ENCODE measurements at regions not wholly inside any gene's neighbourhood (a gene's known extent, or its start where the extent isn't known, plus 50 kb on each side); places are given as distances from the start of the nearest gene placed in this dataset.

- H4K8ac ChIP-seq (ENCODE audit: low read length), result no peak overlapping the region
- H3K9me3 ChIP-seq (ENCODE audit: control insufficient read depth, low read length), result peaks cover 18% of the 10 kb centered on the region
- no peak overlapping the region for H2BK5ac ChIP-seq (ENCODE audit: low read depth, low read length, poor library complexity, severe bottlenecking)
- H3K23ac ChIP-seq (ENCODE audit: low read length in 2 of 2), result no peak overlapping the region
- no peak for DNase-seq
- H3K9ac ChIP-seq (ENCODE audit: low read length), result no peak overlapping the region
- H3K14ac ChIP-seq (ENCODE audit: low read length in 2 of 2), result no peak overlapping the region
- H3K36me3 ChIP-seq (ENCODE audit: control insufficient read depth in 1 of 2, insufficient read depth in 2 of 2, low read depth in 1 of 2, low read length in 2 of 2), result no peaks in the 10 kb centered on the region
- H3K18ac ChIP-seq (ENCODE audit: low read depth in 1 of 2, low read length in 2 of 2), result no peak overlapping the region
- no peaks in the 10 kb centered on the region for H3K79me1 ChIP-seq (replicated peaks; ENCODE audit: low read length, poor library complexity, severe bottlenecking)
- no peak overlapping the region for H2BK15ac ChIP-seq (ENCODE audit: low read depth, poor library complexity, severe bottlenecking)
- H4K91ac ChIP-seq (ENCODE audit: low read length), result no peak overlapping the region
- H2AK5ac ChIP-seq (ENCODE audit: low read length, severe bottlenecking), result no peak overlapping the region
- no peak overlapping the region for H3K4ac ChIP-seq (ENCODE audit: low read depth in 1 of 2, low read length in 2 of 2)
- H2AFZ ChIP-seq (ENCODE audit: low read depth, low read length), result no peak overlapping the region
- H3K4me3 ChIP-seq (ENCODE audit: insufficient read depth in 1 of 2, low read depth in 1 of 2, low read length in 2 of 2), result no peak overlapping the region
- H2BK12ac ChIP-seq (ENCODE audit: low read length in 2 of 2), result no peak overlapping the region
- no CpG with 5 or more reads among the region's 2 CpGs for WGBS
- H3K27me3 ChIP-seq (ENCODE audit: control insufficient read depth in 1 of 2, insufficient read depth in 1 of 2, low read length in 2 of 2), result no peaks in the 10 kb centered on the region
- H2BK120ac ChIP-seq (ENCODE audit: low read depth, low read length), result no peak overlapping the region
- no peaks in the 10 kb centered on the region for H3K4me1 ChIP-seq (ENCODE audit: control insufficient read depth, insufficient read depth, low read depth, low read length)
- H3K27ac ChIP-seq (ENCODE audit: low read length, poor library complexity, severe bottlenecking), result no peak overlapping the region
- no peak overlapping the region for H3K4me2 ChIP-seq (ENCODE audit: low read length, poor library complexity, severe bottlenecking)
These were observed 326.4 kb downstream of the MEI4 start for GRCh38 chr6:77979204-77979603.

GRCh38 chr6:77986380-77987034, 333.7 kb downstream of the MEI4 start:
- H3K4ac ChIP-seq (ENCODE audit: low read depth in 1 of 2, low read length in 2 of 2), result no peak overlapping the region
- H3K23ac ChIP-seq (ENCODE audit: low read length in 2 of 2), result no peak overlapping the region
- H2BK12ac ChIP-seq (ENCODE audit: low read length in 2 of 2), result no peak overlapping the region
- no peak for DNase-seq
- WGBS, result 40% methylated on average over 1 of the region's 2 CpGs
- H3K4me2 ChIP-seq (ENCODE audit: low read length, poor library complexity, severe bottlenecking), result no peak overlapping the region
- no peaks in the 10 kb centered on the region for H3K4me1 ChIP-seq (ENCODE audit: control insufficient read depth, insufficient read depth, low read depth, low read length)
- H2AFZ ChIP-seq (ENCODE audit: low read depth, low read length), result no peak overlapping the region
- H3K9ac ChIP-seq (ENCODE audit: low read length), result no peak overlapping the region
- H3K18ac ChIP-seq (ENCODE audit: low read depth in 1 of 2, low read length in 2 of 2), result no peak overlapping the region
- no peak overlapping the region for H3K27ac ChIP-seq (ENCODE audit: low read length, poor library complexity, severe bottlenecking)
- H2BK15ac ChIP-seq (ENCODE audit: low read depth, poor library complexity, severe bottlenecking), result no peak overlapping the region
- H3K4me3 ChIP-seq (ENCODE audit: insufficient read depth in 1 of 2, low read depth in 1 of 2, low read length in 2 of 2), result no peak overlapping the region
- no peak overlapping the region for H4K91ac ChIP-seq (ENCODE audit: low read length)
- no peak overlapping the region for H2BK120ac ChIP-seq (ENCODE audit: low read depth, low read length)
- H3K27me3 ChIP-seq (ENCODE audit: control insufficient read depth in 1 of 2, insufficient read depth in 1 of 2, low read length in 2 of 2), result no peaks in the 10 kb centered on the region
- no peak overlapping the region for H3K14ac ChIP-seq (ENCODE audit: low read length in 2 of 2)
- no peak overlapping the region for H2AK5ac ChIP-seq (ENCODE audit: low read length, severe bottlenecking)
- H4K8ac ChIP-seq (ENCODE audit: low read length), result no peak overlapping the region
- H3K36me3 ChIP-seq (ENCODE audit: control insufficient read depth in 1 of 2, insufficient read depth in 2 of 2, low read depth in 1 of 2, low read length in 2 of 2), result no peaks in the 10 kb centered on the region
- peaks cover 33% of the 10 kb centered on the region for H3K9me3 ChIP-seq (ENCODE audit: control insufficient read depth, low read length)
- H2BK5ac ChIP-seq (ENCODE audit: low read depth, low read length, poor library complexity, severe bottlenecking), result no peak overlapping the region
- no peaks in the 10 kb centered on the region for H3K79me1 ChIP-seq (replicated peaks; ENCODE audit: low read length, poor library complexity, severe bottlenecking)

DNA sequence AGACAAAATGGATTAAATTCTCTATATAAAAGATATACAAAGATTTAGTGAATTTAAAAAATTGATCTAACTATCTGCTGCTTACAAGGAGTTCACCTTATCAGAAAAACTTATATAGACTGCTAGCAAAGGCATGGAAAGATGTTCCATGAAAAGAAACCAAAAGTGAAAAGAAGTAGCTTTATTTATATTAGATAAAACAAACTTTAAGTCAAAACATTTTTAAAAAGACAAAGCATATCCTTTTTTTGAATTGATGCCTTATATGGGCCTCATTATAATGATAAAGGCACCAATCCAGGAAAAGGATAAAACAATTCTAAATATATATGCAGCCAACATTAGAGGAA, 334.2 kb downstream of the MEI4 start:
- no peak for DNase-seq
- no peak overlapping the region for H3K4me3 ChIP-seq (ENCODE audit: insufficient read depth in 1 of 2, low read depth in 1 of 2, low read length in 2 of 2)
- H2BK5ac ChIP-seq (ENCODE audit: low read depth, low read length, poor library complexity, severe bottlenecking), result no peak overlapping the region
- H3K27me3 ChIP-seq (ENCODE audit: control insufficient read depth in 1 of 2, insufficient read depth in 1 of 2, low read length in 2 of 2), result no peaks in the 10 kb centered on the region
- no peaks in the 10 kb centered on the region for H3K4me1 ChIP-seq (ENCODE audit: control insufficient read depth, insufficient read depth, low read depth, low read length)
- H3K4me2 ChIP-seq (ENCODE audit: low read length, poor library complexity, severe bottlenecking), result no peak overlapping the region
- no peak overlapping the region for H3K18ac ChIP-seq (ENCODE audit: low read depth in 1 of 2, low read length in 2 of 2)
- no peak overlapping the region for H4K8ac ChIP-seq (ENCODE audit: low read length)
- H3K9ac ChIP-seq (ENCODE audit: low read length), result no peak overlapping the region
- no peak overlapping the region for H3K4ac ChIP-seq (ENCODE audit: low read depth in 1 of 2, low read length in 2 of 2)
- no peaks in the 10 kb centered on the region for H3K36me3 ChIP-seq (ENCODE audit: control insufficient read depth in 1 of 2, insufficient read depth in 2 of 2, low read depth in 1 of 2, low read length in 2 of 2)
- H2BK15ac ChIP-seq (ENCODE audit: low read depth, poor library complexity, severe bottlenecking), result no peak overlapping the region
- no peak overlapping the region for H2AK5ac ChIP-seq (ENCODE audit: low read length, severe bottlenecking)
- H3K9me3 ChIP-seq (ENCODE audit: control insufficient read depth, low read length), result peaks cover 33% of the 10 kb centered on the region
- no peak overlapping the region for H2AFZ ChIP-seq (ENCODE audit: low read depth, low read length)
- H3K27ac ChIP-seq (ENCODE audit: low read length, poor library complexity, severe bottlenecking), result no peak overlapping the region
- no peak overlapping the region for H4K91ac ChIP-seq (ENCODE audit: low read length)
- no peak overlapping the region for H3K23ac ChIP-seq (ENCODE audit: low read length in 2 of 2)
- no peaks in the 10 kb centered on the region for H3K79me1 ChIP-seq (replicated peaks; ENCODE audit: low read length, poor library complexity, severe bottlenecking)
- H3K14ac ChIP-seq (ENCODE audit: low read length in 2 of 2), result no peak overlapping the region
- H2BK12ac ChIP-seq (ENCODE audit: low read length in 2 of 2), result no peak overlapping the region
- no peak overlapping the region for H2BK120ac ChIP-seq (ENCODE audit: low read depth, low read length)

GRCh38 chr6:78010130-78010529, 357.3 kb downstream of the MEI4 start:
- Histone ChIP-seq H3K36me3 (ENCODE audit: control insufficient read depth in 1 of 2, insufficient read depth in 2 of 2, low read depth in 1 of 2, low read length in 2 of 2) (no peaks in the 10 kb centered on the region), H3K9ac (ENCODE audit: low read length) (no peak overlapping the region), H2BK15ac (ENCODE audit: low read depth, poor library complexity, severe bottlenecking) (no peak overlapping the region), H3K23ac (ENCODE audit: low read length in 2 of 2) (no peak overlapping the region), H2AFZ (ENCODE audit: low read depth, low read length) (no peak overlapping the region), H3K18ac (ENCODE audit: low read depth in 1 of 2, low read length in 2 of 2) (no peak overlapping the region), H3K4me1 (ENCODE audit: control insufficient read depth, insufficient read depth, low read depth, low read length) (no peaks in the 10 kb centered on the region), H2BK120ac (ENCODE audit: low read depth, low read length) (no peak overlapping the region), H2BK12ac (ENCODE audit: low read length in 2 of 2) (no peak overlapping the region), H3K4me3 (ENCODE audit: insufficient read depth in 1 of 2, low read depth in 1 of 2, low read length in 2 of 2) (no peak overlapping the region), H4K8ac (ENCODE audit: low read length) (no peak overlapping the region), H2AK5ac (ENCODE audit: low read length, severe bottlenecking) (no peak overlapping the region), H3K14ac (ENCODE audit: low read length in 2 of 2) (no peak overlapping the region), H3K4me2 (ENCODE audit: low read length, poor library complexity, severe bottlenecking) (no peak overlapping the region), H2BK5ac (ENCODE audit: low read depth, low read length, poor library complexity, severe bottlenecking) (no peak overlapping the region), H3K27me3 (ENCODE audit: control insufficient read depth in 1 of 2, insufficient read depth in 1 of 2, low read length in 2 of 2) (no peaks in the 10 kb centered on the region), H3K9me3 (ENCODE audit: control insufficient read depth, low read length) (no peaks in the 10 kb centered on the region), H3K79me1 (replicated peaks; ENCODE audit: low read length, poor library complexity, severe bottlenecking) (no peaks in the 10 kb centered on the region), H3K4ac (ENCODE audit: low read depth in 1 of 2, low read length in 2 of 2) (no peak overlapping the region), H3K27ac (ENCODE audit: low read length, poor library complexity, severe bottlenecking) (no peak overlapping the region), H4K91ac (ENCODE audit: low read length) (no peak overlapping the region)
- no CpG with 5 or more reads among the region's 1 CpG for WGBS
- DNase-seq, result no peak

Data from mesenchymal stem cell (in vitro differentiated cells and primary cell).